Right lobe of liver (tissue), 6 donors: ENCODE measurements at regions not wholly inside any gene's neighbourhood (a gene's known extent, or its start where the extent isn't known, plus 50 kb on each side); places are given as distances from the start of the nearest gene placed in this dataset.

ENCODE experiments used
- ATAC-seq, 4 donors: fragments of 200-7000 bp; cut with Tn5 transposase; one replicate each; pipeline ENCODE4 v1.9.1; 2020; ENCODE audit warnings: mild to moderate bottlenecking in 4 of 4, moderate library complexity in 4 of 4
- DNase-seq, 3 donors: peaks; one replicate each; pipeline ENCODE4 v3.0.0-alpha.2; 2020
- H3K27ac ChIP-seq, 3 donors: fragments of 200-600 bp; one replicate each; pipeline ENCODE4 v1.8.0; 2022
- H3K27me3 ChIP-seq, 2 donors: fragments of 200-600 bp; one replicate each; pipeline ENCODE4 v1.8.0; 2022
- H3K36me3 ChIP-seq, 4 donors: fragments of 200-600 bp; sonication (generic) in 1 of 4; one replicate each; pipeline versions ENCODE4 v1.5.1 to v1.8.0; 2017 to 2022; ENCODE audit warnings: control low read depth in 1 of 4
- H3K4me1 ChIP-seq, 4 donors: fragments of 200-600 bp; sonication (generic) in 1 of 4; one replicate each; pipeline versions ENCODE4 v1.5.1 to v1.8.0; 2017 to 2022; ENCODE audit warnings: control low read depth in 1 of 4
- H3K4me3 ChIP-seq, 3 donors: fragments of 200-600 bp; one replicate each; pipeline ENCODE4 v1.8.0; 2022
- H3K9me3 ChIP-seq, 4 donors: fragments of 200-600 bp; sonication (generic) in 1 of 4; one replicate each; pipeline versions ENCODE4 v1.5.1 to v1.8.0; 2017 to 2022; ENCODE audit warnings: control low read depth in 1 of 4
- CTCF ChIP-seq, 4 donors: fragments of 200-600 bp in 3 of 4; fragments of 450-650 bp in 1 of 4; IDR thresholded peaks; one replicate each; pipeline versions ENCODE4 v1.5.1 to v1.8.0; 2016 to 2022; ENCODE audit warnings: antibody characterized with exemption in 4 of 4, mild to moderate bottlenecking in 2 of 4
- POLR2A ChIP-seq: fragments of 450-650 bp; IDR thresholded peaks from one replicate; pipeline ENCODE4 v1.6.1; 2017; ENCODE audit warnings: antibody characterized with exemption, mild to moderate bottlenecking
- WGBS: methylation state at CpG from one replicate; pipeline ENCODE4 v1.1.6; 2018; ENCODE audit warnings: low coverage, low lambda C conversion rate; ENCODE audit not compliant: insufficient coverage; ENCODE audit errors: missing lambda C conversion rate; 5-methylcytosine and 5-hydroxymethylcytosine counted together
- intact Hi-C, 2 donors: fragments of 100-400 bp; cut with DNase I; formaldehyde crosslinking; loops; one replicate each; pipeline versions ENCODE4 v1.11.2 to v1.14.1; 2022
- donor health status: DM: no; HTN: yes; CAD: no.
- donor health status: DM: no; HTN: no; CAD: no.
- donor health status: DM: no; HTN: no; CAD: no.
- donor health status: DM: no; HTN: yes; CAD: no.
- donor health status: DM: no; HTN: yes; CAD: no.

DNA sequence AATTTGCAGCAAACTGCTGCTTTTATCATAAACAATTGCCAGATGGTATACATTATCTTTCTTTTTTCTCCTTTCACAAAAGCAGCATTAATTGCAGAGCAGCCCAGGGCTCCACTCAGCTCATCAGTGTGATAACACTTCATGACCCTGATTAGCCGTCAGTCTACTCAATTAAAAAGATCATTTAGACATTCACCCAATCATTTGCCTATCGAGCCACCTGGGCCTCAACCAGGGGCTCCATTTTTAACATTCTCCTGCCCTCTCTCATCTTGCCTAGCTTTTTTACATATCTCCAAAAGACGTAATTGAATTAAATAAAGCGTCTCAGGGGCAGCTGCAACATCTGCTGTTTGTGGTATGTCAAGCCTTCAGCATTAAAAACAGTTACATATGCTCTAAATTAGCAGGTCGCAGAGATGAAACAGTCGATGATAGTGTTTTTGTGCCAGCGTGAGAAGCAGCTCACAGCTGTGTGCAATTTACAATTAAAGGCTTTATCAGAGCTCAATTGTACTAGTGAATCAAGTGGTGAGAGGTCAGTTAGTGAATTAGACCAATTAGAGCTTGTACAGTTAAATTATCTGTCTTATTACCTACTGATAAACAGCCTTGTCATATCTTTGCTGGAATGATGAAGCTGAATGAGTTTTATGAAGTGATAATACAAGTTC lies 522.5 kb downstream of the ETV1 start:
- TF ChIP-seq POLR2A: no peak
- TF ChIP-seq CTCF (IDR thresholded peaks at IDR 0.05): no peak
- H3K27ac ChIP-seq: no peak overlapping the region
- 29% methylated on average over 7 of the region's 7 CpGs for WGBS
- DNase-seq: no peak
- no peaks in the 10 kb centered on the region for H3K27me3 ChIP-seq
- no peaks in the 10 kb centered on the region for H3K4me1 ChIP-seq
- ATAC-seq: no peak
- intact Hi-C loops: no loop called here
- H3K36me3 ChIP-seq: no peaks in the 10 kb centered on the region
- H3K9me3 ChIP-seq: no peaks in the 10 kb centered on the region
- H3K4me3 ChIP-seq: no peak overlapping the region

DNA sequence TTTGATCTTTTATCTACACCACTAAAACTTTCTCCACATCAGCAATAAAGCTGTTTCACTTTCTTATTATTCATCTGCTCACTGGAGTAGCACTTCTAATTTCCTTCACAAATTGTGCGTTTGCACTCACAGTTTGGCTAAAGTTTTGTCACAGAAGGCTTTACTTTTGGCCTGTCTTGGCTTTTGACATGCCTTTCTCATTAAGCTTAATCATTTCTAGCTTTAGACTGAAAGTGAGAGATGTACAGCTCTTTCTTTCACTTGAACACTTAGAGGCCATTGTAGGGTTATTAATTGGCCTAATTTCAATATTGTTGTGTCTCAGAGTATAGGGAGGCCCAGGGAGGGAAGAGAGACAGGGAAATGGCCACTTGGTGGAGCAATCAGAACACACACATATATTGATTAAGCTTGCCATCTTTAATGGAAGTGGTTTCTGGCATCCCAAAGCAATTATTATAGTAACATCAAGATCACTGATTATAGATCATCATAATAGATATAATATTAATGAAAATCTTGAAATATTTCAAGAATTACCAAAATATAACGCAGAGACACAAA lies 512.5 kb downstream of the ETV1 start:
- intact Hi-C loops: no loop called here
- no peaks in the 10 kb centered on the region for H3K36me3 ChIP-seq
- no peaks in the 10 kb centered on the region for H3K9me3 ChIP-seq

DNA sequence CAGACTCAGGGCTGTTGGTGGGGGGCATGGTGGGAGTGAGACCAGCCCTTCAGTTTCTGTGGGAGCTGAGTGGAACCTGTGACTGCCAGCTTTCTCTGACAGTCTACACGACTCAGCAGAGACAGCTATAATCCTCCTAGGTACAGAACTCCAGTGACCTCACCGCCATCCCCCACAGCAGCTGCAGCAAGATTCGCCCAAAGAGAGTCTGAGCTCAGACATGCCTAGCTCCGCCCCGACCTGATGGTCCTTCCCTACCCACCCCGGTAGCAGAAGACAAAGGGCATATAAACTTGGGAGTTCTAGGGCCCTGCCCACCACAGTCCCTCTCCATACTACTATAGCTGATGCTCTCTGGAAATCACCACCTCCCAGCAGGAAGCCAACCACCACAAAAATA lies 500.1 kb downstream of the ETV1 start:
- Histone ChIP-seq H3K27ac (no peak overlapping the region), H3K4me3 (no peak overlapping the region), H3K4me1 (no peaks in the 10 kb centered on the region), H3K27me3 (no peaks in the 10 kb centered on the region), H3K36me3 (no peaks in the 10 kb centered on the region), H3K9me3 (no peaks in the 10 kb centered on the region)
- TF ChIP-seq POLR2A (no peak), CTCF (IDR thresholded peaks at IDR 0.05) (no peak)
- no peak for DNase-seq
- intact Hi-C loops: no loop called here
- WGBS: 65% methylated on average over 4 of the region's 6 CpGs
- no peak for ATAC-seq

More for the DNA sequence above, 512.5 kb downstream of the ETV1 start:
- Histone ChIP-seq H3K27me3 (no peaks in the 10 kb centered on the region), H3K27ac (no peak overlapping the region), H3K4me1 (no peaks in the 10 kb centered on the region), H3K4me3 (no peak overlapping the region)
- TF ChIP-seq POLR2A (no peak), CTCF (IDR thresholded peaks at IDR 0.05) (no peak)
- 40% methylated on average over 2 of the region's 2 CpGs for whole genome bisulfite sequencing
- DNase-seq (no peak), ATAC-seq (no peak)

- H3K4me3 ChIP-seq: no peak overlapping the region
- ATAC-seq (no peak), DNase-seq (no peak)
- no peaks in the 10 kb centered on the region for H3K36me3 ChIP-seq
- TF ChIP-seq CTCF (IDR thresholded peaks at IDR 0.05): no peak
- H3K27ac ChIP-seq: no peak overlapping the region
- no peaks in the 10 kb centered on the region for H3K27me3 ChIP-seq
- H3K4me1 ChIP-seq: no peaks in the 10 kb centered on the region
- H3K9me3 ChIP-seq: no peaks in the 10 kb centered on the region
- intact Hi-C loops: no loop called here
These were observed 492.5 kb downstream of the ETV1 start for GRCh38 chr7:13496976-13497375.
